Endodermal cell (in vitro differentiated cells): ENCODE measurements at regions not wholly inside any gene's neighbourhood (a gene's known extent, or its start where the extent isn't known, plus 50 kb on each side); places are given as distances from the start of the nearest gene placed in this dataset.

Source experiments
- DNase-seq: peaks from one replicate; pipeline ENCODE4 v3.0.0-alpha.2; 2017
- H3K27ac ChIP-seq: 2 replicates; pipeline ENCODE4 v1.5.1; 2013; ENCODE audit warnings: mild to moderate bottlenecking, low read depth, low read length, moderate library complexity
- H3K27me3 ChIP-seq: 2 replicates; pipeline ENCODE4 v1.6.1; 2013; ENCODE audit warnings: mild to moderate bottlenecking, low read length, moderate library complexity; ENCODE audit not compliant: insufficient read depth, control insufficient read depth, poor library complexity, severe bottlenecking
- H3K36me3 ChIP-seq: 2 replicates; pipeline ENCODE4 v1.7.0; 2013; ENCODE audit warnings: mild to moderate bottlenecking, low read length, moderate library complexity; ENCODE audit not compliant: control insufficient read depth, insufficient read depth
- H3K4me1 ChIP-seq: one replicate; pipeline ENCODE4 v1.7.0; 2013; ENCODE audit warnings: low read length; ENCODE audit not compliant: control insufficient read depth, insufficient read depth
- H3K4me3 ChIP-seq: 2 replicates; pipeline ENCODE4 v1.5.1; 2013; ENCODE audit warnings: mild to moderate bottlenecking, low read length, moderate library complexity
- H3K9ac ChIP-seq: 2 replicates; pipeline ENCODE4 v1.6.1; 2013; ENCODE audit warnings: mild to moderate bottlenecking, low read length, moderate library complexity; ENCODE audit not compliant: poor library complexity, severe bottlenecking; ENCODE audit errors: extremely low read depth
- H3K9me3 ChIP-seq: 2 replicates; pipeline ENCODE4 v1.6.1; 2013; ENCODE audit warnings: mild to moderate bottlenecking, low read length, moderate library complexity; ENCODE audit not compliant: control insufficient read depth
- H3K27ac Mint-ChIP-seq: 2 replicates; pipeline ENCODE4 v1.8.0; 2020; ENCODE audit warnings: mixed read lengths
- H3K27me3 Mint-ChIP-seq: 2 replicates; pipeline ENCODE4 v1.8.0; 2021; ENCODE audit warnings: mild to moderate bottlenecking, mixed read lengths; ENCODE audit not compliant: insufficient read depth
- H3K36me3 Mint-ChIP-seq: 2 replicates; pipeline ENCODE4 v1.8.0; 2020; ENCODE audit warnings: low read depth, mixed read lengths
- H3K4me1 Mint-ChIP-seq: 2 replicates; pipeline ENCODE4 v1.8.0; 2020; ENCODE audit warnings: mixed read lengths
- H3K4me3 Mint-ChIP-seq: 2 replicates; pipeline ENCODE4 v1.8.0; 2020; ENCODE audit warnings: mild to moderate bottlenecking, moderate library complexity, mixed read lengths
- H3K9me3 Mint-ChIP-seq: 2 replicates; pipeline ENCODE4 v1.8.0; 2020; ENCODE audit warnings: mild to moderate bottlenecking, mixed read lengths
- WGBS, 2 experiments: methylation state at CpG; one replicate each; pipeline versions ENCODE4 v1.1.5 to v1.1.7; 2013; ENCODE audit warnings: missing lambda C conversion rate in 2 of 2, mixed read lengths in 1 of 2; ENCODE audit not compliant: insufficient coverage in 1 of 2, insufficient read length in 1 of 2; 5-methylcytosine and 5-hydroxymethylcytosine counted together
- TF ChIP-seq, protein P1 (sequence below): fragments of 200-600 bp; sonication (generic); conservative IDR thresholded peaks from 2 replicates; pipeline ENCODE4 v1.5.0; 2021; ENCODE audit warnings: antibody characterized with exemption, mild to moderate bottlenecking

GRCh38 chr10:9239298-9239697 is 1184.8 kb downstream of the GATA3 start:
- no peaks in the 10 kb centered on the region for H3K27me3 Mint-ChIP-seq
- no peaks in the 10 kb centered on the region for H3K27me3 ChIP-seq
- no peak overlapping the region for H3K4me3 ChIP-seq
- H3K36me3 ChIP-seq = no peaks in the 10 kb centered on the region
- H3K9ac ChIP-seq = no peak overlapping the region
- no peaks in the 10 kb centered on the region for H3K4me1 ChIP-seq
- 85% methylated on average over 8 of the region's 8 CpGs; no CpG with 5 or more reads in 1 of the 2 experiments for WGBS, 2 experiments
- H3K36me3 Mint-ChIP-seq = no peaks in the 10 kb centered on the region
- TF ChIP-seq, protein P1, sequence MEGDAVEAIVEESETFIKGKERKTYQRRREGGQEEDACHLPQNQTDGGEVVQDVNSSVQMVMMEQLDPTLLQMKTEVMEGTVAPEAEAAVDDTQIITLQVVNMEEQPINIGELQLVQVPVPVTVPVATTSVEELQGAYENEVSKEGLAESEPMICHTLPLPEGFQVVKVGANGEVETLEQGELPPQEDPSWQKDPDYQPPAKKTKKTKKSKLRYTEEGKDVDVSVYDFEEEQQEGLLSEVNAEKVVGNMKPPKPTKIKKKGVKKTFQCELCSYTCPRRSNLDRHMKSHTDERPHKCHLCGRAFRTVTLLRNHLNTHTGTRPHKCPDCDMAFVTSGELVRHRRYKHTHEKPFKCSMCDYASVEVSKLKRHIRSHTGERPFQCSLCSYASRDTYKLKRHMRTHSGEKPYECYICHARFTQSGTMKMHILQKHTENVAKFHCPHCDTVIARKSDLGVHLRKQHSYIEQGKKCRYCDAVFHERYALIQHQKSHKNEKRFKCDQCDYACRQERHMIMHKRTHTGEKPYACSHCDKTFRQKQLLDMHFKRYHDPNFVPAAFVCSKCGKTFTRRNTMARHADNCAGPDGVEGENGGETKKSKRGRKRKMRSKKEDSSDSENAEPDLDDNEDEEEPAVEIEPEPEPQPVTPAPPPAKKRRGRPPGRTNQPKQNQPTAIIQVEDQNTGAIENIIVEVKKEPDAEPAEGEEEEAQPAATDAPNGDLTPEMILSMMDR = no peak
- no peak overlapping the region for H3K27ac Mint-ChIP-seq
- H3K9me3 ChIP-seq = no peaks in the 10 kb centered on the region
- H3K4me3 Mint-ChIP-seq = no peak overlapping the region
- no peak overlapping the region for H3K27ac ChIP-seq
- no peaks in the 10 kb centered on the region for H3K9me3 Mint-ChIP-seq
- DNase-seq = no peak
- H3K4me1 Mint-ChIP-seq = no peaks in the 10 kb centered on the region

- Histone ChIP-seq H3K4me3 (no peak overlapping the region), H3K27me3 (no peaks in the 10 kb centered on the region), H3K36me3 (no peaks in the 10 kb centered on the region), H3K9me3 (no peaks in the 10 kb centered on the region), H3K4me1 (no peaks in the 10 kb centered on the region), H3K27ac (no peak overlapping the region), H3K9ac (no peak overlapping the region)
- H3K4me3 Mint-ChIP-seq = no peak overlapping the region
- WGBS, 2 experiments = 92 to 93% methylated on average over 4 to 6 of the region's 6 CpGs
- H3K27ac Mint-ChIP-seq = no peak overlapping the region
- DNase-seq = no peak
- TF ChIP-seq, protein P1 = no peak
- no peaks in the 10 kb centered on the region for H3K9me3 Mint-ChIP-seq
- H3K36me3 Mint-ChIP-seq = no peaks in the 10 kb centered on the region
- H3K27me3 Mint-ChIP-seq = no peaks in the 10 kb centered on the region
- no peaks in the 10 kb centered on the region for H3K4me1 Mint-ChIP-seq
These were observed 1189.5 kb downstream of the GATA3 start for GRCh38 chr10:9243941-9244411.

GRCh38 chr10:9244864-9245263 is 1190.4 kb downstream of the GATA3 start:
- H3K27ac Mint-ChIP-seq = no peak overlapping the region
- 94% methylated on average over 1 of the region's 1 CpG; no CpG with 5 or more reads in 1 of the 2 experiments for WGBS, 2 experiments
- H3K36me3 ChIP-seq = no peaks in the 10 kb centered on the region
- no peaks in the 10 kb centered on the region for H3K27me3 ChIP-seq
- no peaks in the 10 kb centered on the region for H3K9me3 Mint-ChIP-seq
- TF ChIP-seq, protein P1 = no peak
- H3K4me3 ChIP-seq = no peak overlapping the region
- no peak for DNase-seq
- no peaks in the 10 kb centered on the region for H3K27me3 Mint-ChIP-seq
- H3K36me3 Mint-ChIP-seq = no peaks in the 10 kb centered on the region
- no peaks in the 10 kb centered on the region for H3K4me1 Mint-ChIP-seq
- H3K9ac ChIP-seq = no peak overlapping the region
- no peaks in the 10 kb centered on the region for H3K9me3 ChIP-seq
- H3K4me1 ChIP-seq = no peaks in the 10 kb centered on the region
- H3K4me3 Mint-ChIP-seq = no peak overlapping the region
- H3K27ac ChIP-seq = no peak overlapping the region
